PC-9 (cell line): ENCODE measurements at regions not wholly inside any gene's neighbourhood (a gene's known extent, or its start where the extent isn't known, plus 50 kb on each side); places are given as distances from the start of the nearest gene placed in this dataset.

Experiments used
- BruUV-seq: library from RNA; stranded (reverse); fragments of 400-500 nt; replicated peaks from 2 replicates; lab custom pipeline; 2021; lab: Mats Ljungman, UMichigan
- CTCF ChIA-PET: fragments of 300-600 bp; sonication (Branson Sonifier 250); formaldehyde crosslinking; loops from one replicate; lab custom pipeline; 2022; ENCODE audit warnings: antibody characterized with exemption; lab: Charles Lee
- POLR2A ChIA-PET: fragments of 300-600 bp; sonication (Branson Sonifier 250); formaldehyde crosslinking; loops from one replicate; lab custom pipeline; 2022; ENCODE audit warnings: antibody characterized with exemption; ENCODE audit not compliant: unreplicated experiment; lab: Charles Lee
- DNase-seq, 2 experiments: peaks; one replicate each; pipeline versions ENCODE4 v3.0.0 to v3.0.0-alpha.2; 2015 to 2022; ENCODE audit warnings: mixed read lengths in 1 of 2
- H2AFZ ChIP-seq: fragments of 200-600 bp; sonication (generic); 2 replicates; pipeline ENCODE4 v1.8.1; 2017; ENCODE audit warnings: antibody characterized with exemption
- H3F3A ChIP-seq: fragments of 200-600 bp; sonication (generic); 2 replicates; pipeline ENCODE4 v1.8.1; 2017; ENCODE audit warnings: antibody characterized with exemption, mild to moderate bottlenecking, low read depth; ENCODE audit not compliant: insufficient read depth
- H3K27ac ChIP-seq: fragments of 200-600 bp; sonication (generic); 2 replicates; pipeline ENCODE4 v1.6.1; 2016; ENCODE audit warnings: mixed run types
- H3K27me3 ChIP-seq: fragments of 200-600 bp; sonication (generic); 2 replicates; pipeline ENCODE4 v1.6.1; 2016; ENCODE audit warnings: low read depth, mixed run types; ENCODE audit not compliant: insufficient read depth
- H3K36me3 ChIP-seq: fragments of 200-600 bp; sonication (generic); 2 replicates; pipeline ENCODE4 v1.6.1; 2016; ENCODE audit warnings: low read depth, mixed run types
- H3K4me1 ChIP-seq: fragments of 200-600 bp; sonication (generic); replicated peaks from 2 replicates; pipeline ENCODE4 v1.6.1; 2016; ENCODE audit warnings: mixed run types; ENCODE audit not compliant: insufficient read depth
- H3K4me2 ChIP-seq: fragments of 200-600 bp; sonication (generic); 2 replicates; pipeline ENCODE4 v1.6.1; 2017; ENCODE audit warnings: mixed run types
- H3K4me3 ChIP-seq: fragments of 200-600 bp; sonication (generic); 2 replicates; pipeline ENCODE4 v1.6.1; 2016; ENCODE audit warnings: mixed run types
- H3K79me2 ChIP-seq: fragments of 200-600 bp; sonication (generic); 2 replicates; pipeline ENCODE4 v1.6.1; 2017; ENCODE audit warnings: low read depth, mixed run types
- H3K9me2 ChIP-seq: fragments of 200-600 bp; sonication (generic); 2 replicates; pipeline ENCODE4 v1.8.1; 2017; ENCODE audit warnings: mild to moderate bottlenecking; ENCODE audit not compliant: insufficient read depth
- H3K9me3 ChIP-seq: fragments of 200-600 bp; sonication (generic); 2 replicates; pipeline ENCODE4 v1.8.1; 2016; ENCODE audit warnings: low read depth; ENCODE audit not compliant: insufficient read depth
- H4K20me1 ChIP-seq: fragments of 200-600 bp; sonication (generic); 2 replicates; pipeline ENCODE4 v1.8.1; 2017; ENCODE audit not compliant: insufficient read depth
- EZH2 ChIP-seq: fragments of 200-600 bp; sonication (generic); IDR thresholded peaks from 2 replicates; pipeline ENCODE4 v1.8.0; 2017; ENCODE audit warnings: antibody characterized with exemption, low read depth
- intact Hi-C: fragments of 100-400 bp; cut with micrococcal nuclease; formaldehyde crosslinking; loops from one replicate; pipeline ENCODE4 v1.10.0; 2022; ENCODE audit not compliant: unreplicated experiment
- TF ChIP-seq, protein P1 (sequence below): fragments of 200-600 bp; sonication (generic); conservative IDR thresholded peaks from 2 replicates; pipeline ENCODE4 v1.6.1; 2017; ENCODE audit warnings: mixed run types, antibody characterized with exemption, mild to moderate bottlenecking, moderate library complexity

- intact Hi-C loops, result loop anchor here (1.0 to 2.0 kb wide), 4 partner anchors 49 to 100 kb away; no protein-coding TSS in a partner anchor
- Histone ChIP-seq H3K36me3 (no peaks in the 10 kb centered on the region), H3K4me3 (peak overlapping the region; percentile 71; the same call in 1 of the 2 replicates), H3K27ac (peak overlapping the region; percentile 93), H3K79me2 (peaks cover 25% of the 10 kb centered on the region), H3F3A (peaks cover 27% of the 10 kb centered on the region), H3K9me2 (no peaks in the 10 kb centered on the region), H4K20me1 (no peaks in the 10 kb centered on the region), H3K27me3 (no peaks in the 10 kb centered on the region), H3K4me1 (peaks cover 24% of the 10 kb centered on the region), H3K9me3 (no peaks in the 10 kb centered on the region), H2AFZ (peak overlapping the region; percentile 74), H3K4me2 (peak overlapping the region; percentile 96)
- CTCF ChIA-PET, result interaction anchor here (0.6 kb wide), 1 partner anchor 103 kb away, joined by 3 read pairs; no protein-coding TSS in a partner anchor
- POLR2A ChIA-PET, result interaction anchor here (0.6 to 0.8 kb wide), 3 partner anchors 19 to 1731 kb away, joined by 3 to 4 read pairs (median 3); no protein-coding TSS in a partner anchor
- TF ChIP-seq EZH2, result no peak
- TF ChIP-seq, protein P1, sequence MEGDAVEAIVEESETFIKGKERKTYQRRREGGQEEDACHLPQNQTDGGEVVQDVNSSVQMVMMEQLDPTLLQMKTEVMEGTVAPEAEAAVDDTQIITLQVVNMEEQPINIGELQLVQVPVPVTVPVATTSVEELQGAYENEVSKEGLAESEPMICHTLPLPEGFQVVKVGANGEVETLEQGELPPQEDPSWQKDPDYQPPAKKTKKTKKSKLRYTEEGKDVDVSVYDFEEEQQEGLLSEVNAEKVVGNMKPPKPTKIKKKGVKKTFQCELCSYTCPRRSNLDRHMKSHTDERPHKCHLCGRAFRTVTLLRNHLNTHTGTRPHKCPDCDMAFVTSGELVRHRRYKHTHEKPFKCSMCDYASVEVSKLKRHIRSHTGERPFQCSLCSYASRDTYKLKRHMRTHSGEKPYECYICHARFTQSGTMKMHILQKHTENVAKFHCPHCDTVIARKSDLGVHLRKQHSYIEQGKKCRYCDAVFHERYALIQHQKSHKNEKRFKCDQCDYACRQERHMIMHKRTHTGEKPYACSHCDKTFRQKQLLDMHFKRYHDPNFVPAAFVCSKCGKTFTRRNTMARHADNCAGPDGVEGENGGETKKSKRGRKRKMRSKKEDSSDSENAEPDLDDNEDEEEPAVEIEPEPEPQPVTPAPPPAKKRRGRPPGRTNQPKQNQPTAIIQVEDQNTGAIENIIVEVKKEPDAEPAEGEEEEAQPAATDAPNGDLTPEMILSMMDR, result no peak
- BruUV-seq, result no TSS peak
- peak; percentile 85 to 88 for DNase-seq
Observed at GRCh38 chr18:23331091-23331920, 121.8 kb upstream of the RIOK3 start.

- H3K27me3 ChIP-seq, result no peaks in the 10 kb centered on the region
- CTCF ChIA-PET, result no interaction called here
- no peaks in the 10 kb centered on the region for H3K9me3 ChIP-seq
- H3K27ac ChIP-seq, result peak overlapping the region; percentile 93
- no peaks in the 10 kb centered on the region for H4K20me1 ChIP-seq
- peaks cover 27% of the 10 kb centered on the region for H3F3A ChIP-seq
- POLR2A ChIA-PET, result interaction anchor here (0.6 kb wide), 1 partner anchor 31 kb away, joined by 3 read pairs; no protein-coding TSS in a partner anchor
- BruUV-seq, result no TSS peak
- peak overlapping the region; percentile 96; the same call in 1 of the 2 replicates for H3K4me2 ChIP-seq
- TF ChIP-seq EZH2, result no peak
- TF ChIP-seq, protein P1, result no peak
- peaks cover 18% of the 10 kb centered on the region for H3K79me2 ChIP-seq
- H2AFZ ChIP-seq, result no peak overlapping the region
- intact Hi-C loops, result no loop called here
- H3K9me2 ChIP-seq, result no peaks in the 10 kb centered on the region
- no peak for DNase-seq
- no peaks in the 10 kb centered on the region for H3K36me3 ChIP-seq
- no peak overlapping the region for H3K4me3 ChIP-seq
- peaks cover 24% of the 10 kb centered on the region for H3K4me1 ChIP-seq
Observed at GRCh38 chr18:23332356-23332755, 120.7 kb upstream of the RIOK3 start.

GRCh38 chr18:23333827-23334226, 119.3 kb upstream of the RIOK3 start:
- BruUV-seq, result no TSS peak
- Histone ChIP-seq H3K27me3 (no peaks in the 10 kb centered on the region), H3K9me3 (no peaks in the 10 kb centered on the region)

More at GRCh38 chr18:23333827-23334226, 119.3 kb upstream of the RIOK3 start:
- Histone ChIP-seq H4K20me1 (no peaks in the 10 kb centered on the region), H3K4me1 (peaks cover 24% of the 10 kb centered on the region), H3K79me2 (peaks cover 9% of the 10 kb centered on the region), H3K4me2 (no peak overlapping the region), H3K9me2 (no peaks in the 10 kb centered on the region), H3K4me3 (no peak overlapping the region), H3F3A (peaks cover 27% of the 10 kb centered on the region), H3K27ac (no peak overlapping the region), H2AFZ (no peak overlapping the region), H3K36me3 (no peaks in the 10 kb centered on the region)
- CTCF ChIA-PET, result no interaction called here
- DNase-seq, result no peak
- TF ChIP-seq EZH2, result no peak
- TF ChIP-seq, protein P1, result no peak
- intact Hi-C loops, result no loop called here
- POLR2A ChIA-PET, result no interaction called here
